Skin epidermis (tissue), 12 donors: ENCODE measurements at regions not wholly inside any gene's neighbourhood (a gene's known extent, or its start where the extent isn't known, plus 50 kb on each side); places are given as distances from the start of the nearest gene placed in this dataset.
"Not testable (repeated sequence)": the region's sequence is repeated elsewhere in the genome, so short reads cannot be mapped to it uniquely, and the experiment has no call there.

Experiments
- H3K27ac ChIP-seq, 21 experiments: fragments of 200-600 bp; sonication (generic) in 11 of 21; one replicate each; pipeline ENCODE4 v1.5.0; 2020; ENCODE audit warnings: mild to moderate bottlenecking in 3 of 21, inconsistent platforms in 2 of 21, moderate library complexity in 2 of 21
- H3K4me3 ChIP-seq, 7 experiments: fragments of 200-600 bp; sonication (generic) in 2 of 7; one replicate each; pipeline ENCODE4 v1.5.0; 2020; ENCODE audit warnings: inconsistent platforms in 2 of 7, mild to moderate bottlenecking in 2 of 7, moderate library complexity in 1 of 7

- H3K4me3 ChIP-seq: no peak overlapping the region
- H3K27ac ChIP-seq: no peak overlapping the region
Observed at GRCh38 chr6:51199733-51200260, 381.1 kb downstream of the TFAP2B start.

GRCh38 chr6:51200676-51201075, 382.0 kb downstream of the TFAP2B start:
- H3K27ac ChIP-seq: no peak overlapping the region
- no peak overlapping the region for H3K4me3 ChIP-seq

GRCh38 chr6:51202653-51203052, 384.0 kb downstream of the TFAP2B start:
- H3K4me3 ChIP-seq, H3K27ac ChIP-seq: not testable (repeated sequence)

- H3K4me3 ChIP-seq: no peak overlapping the region
- H3K27ac ChIP-seq: no peak overlapping the region
Observed at GRCh38 chr6:51203504-51203903, 384.8 kb downstream of the TFAP2B start.

- H3K4me3 ChIP-seq, H3K27ac ChIP-seq: not testable (repeated sequence)
Observed at GRCh38 chr6:51206686-51207085, 388.0 kb downstream of the TFAP2B start.

GRCh38 chr6:51209651-51210050, 391.0 kb downstream of the TFAP2B start:
- H3K4me3 ChIP-seq: no peak overlapping the region
- H3K27ac ChIP-seq: no peak overlapping the region

GRCh38 chr6:51213811-51214210, 395.1 kb downstream of the TFAP2B start:
- H3K4me3 ChIP-seq: peak overlapping the region in 3 of 7 experiments; percentile 7 to 23 (median 9)
- peak overlapping the region in 1 of 21 experiments; percentile 24 for H3K27ac ChIP-seq

- H3K27ac ChIP-seq: no peak overlapping the region
- no peak overlapping the region for H3K4me3 ChIP-seq
Observed at GRCh38 chr6:51214442-51214841, 395.8 kb downstream of the TFAP2B start.

GRCh38 chr6:51218181-51218580, 399.5 kb downstream of the TFAP2B start:
- Histone ChIP-seq H3K4me3 (no peak overlapping the region), H3K27ac (no peak overlapping the region)

- H3K4me3 ChIP-seq, H3K27ac ChIP-seq: not testable (repeated sequence)
Observed at GRCh38 chr6:51224580-51225240, 406.0 kb downstream of the TFAP2B start.

- H3K27ac ChIP-seq: no peak overlapping the region
Observed at GRCh38 chr6:51241376-51241775, 422.7 kb downstream of the TFAP2B start.

GRCh38 chr6:51249798-51250197, 431.1 kb downstream of the TFAP2B start:
- H3K4me3 ChIP-seq: no peak overlapping the region
- H3K27ac ChIP-seq: no peak overlapping the region

More at GRCh38 chr6:51241376-51241775, 422.7 kb downstream of the TFAP2B start:
- no peak overlapping the region for H3K4me3 ChIP-seq

GRCh38 chr6:51250317-51250716, 431.6 kb downstream of the TFAP2B start:
- Histone ChIP-seq H3K4me3 (no peak overlapping the region), H3K27ac (no peak overlapping the region)

GRCh38 chr6:51257938-51258337, 439.3 kb downstream of the TFAP2B start:
- no peak overlapping the region for H3K4me3 ChIP-seq
- H3K27ac ChIP-seq: no peak overlapping the region

GRCh38 chr6:51260003-51260402, 441.3 kb downstream of the TFAP2B start:
- Histone ChIP-seq H3K27ac (peak overlapping the region in 1 of 21 experiments; percentile 10), H3K4me3 (no peak overlapping the region)

GRCh38 chr6:51261691-51262090, 443.0 kb downstream of the TFAP2B start:
- no peak overlapping the region for H3K27ac ChIP-seq
- H3K4me3 ChIP-seq: no peak overlapping the region

GRCh38 chr6:51265426-51265825, 446.8 kb downstream of the TFAP2B start:
- peak overlapping the region in 1 of 21 experiments; percentile 34 for H3K27ac ChIP-seq
- H3K4me3 ChIP-seq: no peak overlapping the region

- no peak overlapping the region for H3K4me3 ChIP-seq
Observed at GRCh38 chr6:51266604-51267003, 447.9 kb downstream of the TFAP2B start.

GRCh38 chr6:51268666-51269065, 450.0 kb downstream of the TFAP2B start:
- Histone ChIP-seq H3K27ac (no peak overlapping the region), H3K4me3 (no peak overlapping the region)

More at GRCh38 chr6:51266604-51267003, 447.9 kb downstream of the TFAP2B start:
- H3K27ac ChIP-seq: no peak overlapping the region

GRCh38 chr6:51269876-51270275, 451.2 kb downstream of the TFAP2B start:
- Histone ChIP-seq H3K4me3 (no peak overlapping the region), H3K27ac (no peak overlapping the region)

GRCh38 chr6:51271615-51272014, 452.9 kb downstream of the TFAP2B start:
- Histone ChIP-seq H3K27ac (no peak overlapping the region), H3K4me3 (no peak overlapping the region)
